NB4 (cell line): ENCODE measurements at regions not wholly inside any gene's neighbourhood (a gene's known extent, or its start where the extent isn't known, plus 50 kb on each side); places are given as distances from the start of the nearest gene placed in this dataset.
A peak's percentile ranks its signal among the peaks of the same experiment; 100 is the strongest.

Experiments
- DNase-seq: peaks from one replicate; pipeline ENCODE4 v3.0.0; 2010; ENCODE audit warnings: low read depth
- H3K4me3 ChIP-seq: one replicate; pipeline ENCODE4 v1.5.1; 2011; ENCODE audit warnings: mild to moderate bottlenecking, low read depth, low read length, moderate library complexity
- MYC ChIP-seq: IDR thresholded peaks from 2 replicates; pipeline ENCODE4 v1.6.1; 2011; ENCODE audit warnings: low read depth, low read length
- POLR2A ChIP-seq: IDR thresholded peaks from 2 replicates; pipeline ENCODE4 v1.6.1; 2011; ENCODE audit warnings: mild to moderate bottlenecking; ENCODE audit not compliant: insufficient read length; ENCODE audit errors: extremely low read depth
- TF ChIP-seq, protein P1 (sequence below): IDR thresholded peaks from 2 replicates; pipeline ENCODE4 v1.6.1; 2011; ENCODE audit warnings: low read depth, low read length
- TF ChIP-seq, protein P2 (sequence below): IDR thresholded peaks from one replicate; pipeline ENCODE4 v1.5.1; 2012; ENCODE audit warnings: low read depth, low read length

DNA sequence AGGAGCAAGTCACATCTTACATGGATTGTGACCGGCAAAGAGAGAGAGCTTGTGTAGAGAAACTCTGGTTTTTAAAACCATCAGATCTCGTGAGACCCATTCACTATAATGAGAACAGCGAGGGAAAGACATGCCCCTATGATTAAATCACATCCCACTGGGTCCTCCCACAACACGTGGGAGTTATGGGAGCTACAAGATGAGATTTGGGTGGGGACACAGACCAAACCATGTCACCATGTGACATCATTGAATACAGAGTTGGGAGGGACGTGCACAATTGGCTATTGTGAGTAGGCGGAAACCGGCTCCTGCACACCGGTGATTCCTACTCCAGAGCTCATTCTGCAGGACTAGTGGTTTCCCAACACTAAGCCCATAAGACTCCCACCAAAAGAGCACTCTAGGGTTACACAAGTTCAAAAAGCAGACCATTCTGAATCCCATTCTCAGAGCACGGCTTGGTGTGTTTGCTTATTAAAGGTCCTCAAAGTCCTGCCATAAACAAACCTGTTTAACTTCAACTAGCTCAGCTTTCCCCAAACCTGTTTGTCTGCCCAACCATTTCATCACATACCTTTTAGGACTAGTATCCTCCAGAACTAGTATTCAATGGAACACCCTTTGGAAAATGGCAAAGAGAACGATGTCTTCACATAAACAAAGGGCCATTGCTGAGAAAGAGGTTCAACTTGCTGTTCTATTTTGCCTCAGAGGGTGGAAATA, 167.6 kb downstream of the TLE3 start:
- TF ChIP-seq, protein P1, sequence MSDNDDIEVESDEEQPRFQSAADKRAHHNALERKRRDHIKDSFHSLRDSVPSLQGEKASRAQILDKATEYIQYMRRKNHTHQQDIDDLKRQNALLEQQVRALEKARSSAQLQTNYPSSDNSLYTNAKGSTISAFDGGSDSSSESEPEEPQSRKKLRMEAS: no peak
- TF ChIP-seq POLR2A (no peak), MYC (no peak)
- TF ChIP-seq, protein P2, sequence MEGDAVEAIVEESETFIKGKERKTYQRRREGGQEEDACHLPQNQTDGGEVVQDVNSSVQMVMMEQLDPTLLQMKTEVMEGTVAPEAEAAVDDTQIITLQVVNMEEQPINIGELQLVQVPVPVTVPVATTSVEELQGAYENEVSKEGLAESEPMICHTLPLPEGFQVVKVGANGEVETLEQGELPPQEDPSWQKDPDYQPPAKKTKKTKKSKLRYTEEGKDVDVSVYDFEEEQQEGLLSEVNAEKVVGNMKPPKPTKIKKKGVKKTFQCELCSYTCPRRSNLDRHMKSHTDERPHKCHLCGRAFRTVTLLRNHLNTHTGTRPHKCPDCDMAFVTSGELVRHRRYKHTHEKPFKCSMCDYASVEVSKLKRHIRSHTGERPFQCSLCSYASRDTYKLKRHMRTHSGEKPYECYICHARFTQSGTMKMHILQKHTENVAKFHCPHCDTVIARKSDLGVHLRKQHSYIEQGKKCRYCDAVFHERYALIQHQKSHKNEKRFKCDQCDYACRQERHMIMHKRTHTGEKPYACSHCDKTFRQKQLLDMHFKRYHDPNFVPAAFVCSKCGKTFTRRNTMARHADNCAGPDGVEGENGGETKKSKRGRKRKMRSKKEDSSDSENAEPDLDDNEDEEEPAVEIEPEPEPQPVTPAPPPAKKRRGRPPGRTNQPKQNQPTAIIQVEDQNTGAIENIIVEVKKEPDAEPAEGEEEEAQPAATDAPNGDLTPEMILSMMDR: no peak
- DNase-seq: no peak

DNA sequence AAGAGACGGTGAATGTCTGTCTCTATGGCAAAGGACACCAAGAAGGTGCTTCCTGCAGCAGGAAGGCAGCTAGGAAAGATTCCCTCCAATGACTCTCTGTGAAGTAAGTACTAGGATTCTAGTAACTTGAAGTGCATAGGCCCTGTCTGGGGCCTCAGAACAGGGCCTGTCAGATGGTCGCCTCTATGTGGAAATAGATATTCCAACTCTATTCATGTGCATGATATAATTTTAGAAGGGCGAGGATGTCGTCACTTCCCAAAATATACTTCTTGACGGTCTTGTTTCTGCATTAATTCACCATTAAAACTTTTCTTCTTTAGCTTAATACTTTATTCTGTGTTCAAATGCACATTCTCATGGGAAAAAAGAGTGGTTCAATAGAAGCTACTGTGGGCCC, 167.0 kb downstream of the TLE3 start:
- DNase-seq: no peak
- TF ChIP-seq, protein P2: no peak
- TF ChIP-seq POLR2A (no peak), MYC (no peak)
- TF ChIP-seq, protein P1: no peak
- H3K4me3 ChIP-seq: no peak overlapping the region

More for the DNA sequence above, 167.6 kb downstream of the TLE3 start:
- H3K4me3 ChIP-seq: no peak overlapping the region

DNA sequence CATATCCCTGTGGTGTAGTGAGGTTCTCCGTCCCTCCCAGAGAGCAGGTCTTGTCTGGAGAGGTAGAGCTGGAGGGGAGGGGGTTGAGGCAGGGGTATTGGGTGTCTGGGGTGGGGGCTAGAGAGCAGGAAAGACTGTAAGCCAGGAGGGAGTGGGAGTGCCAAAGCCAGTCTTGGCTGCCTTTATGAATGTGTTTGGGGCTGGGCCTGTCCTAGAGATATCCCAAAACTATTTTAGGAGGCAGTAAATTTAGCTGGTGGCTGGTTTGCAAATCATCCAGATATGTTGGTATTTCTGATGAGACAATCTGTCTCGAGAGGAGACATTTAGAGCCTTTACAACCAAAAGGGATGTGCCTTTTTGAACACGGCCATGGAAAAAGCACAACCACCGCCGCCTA, 166.6 kb downstream of the TLE3 start:
- DNase-seq: no peak

DNA sequence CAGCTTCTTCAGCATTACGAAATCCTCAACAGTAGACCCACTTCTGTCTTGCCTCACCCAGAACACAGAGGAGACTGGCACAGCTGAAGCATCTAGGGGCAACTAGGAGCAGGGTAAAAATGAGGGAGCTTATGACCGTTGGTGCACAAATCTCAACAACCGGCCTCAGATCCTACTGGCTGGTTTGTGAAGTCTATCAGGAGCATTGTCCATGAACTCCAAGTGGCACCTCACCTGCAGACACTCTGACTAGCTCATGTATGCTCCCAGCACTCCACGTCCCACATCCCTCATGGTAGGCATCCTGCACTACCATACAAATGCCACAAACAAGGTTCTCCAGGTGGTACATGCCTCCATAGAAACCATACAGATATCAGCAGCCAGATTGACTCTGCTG, 163.1 kb downstream of the TLE3 start:
- no peak for TF ChIP-seq POLR2A
- no peak for TF ChIP-seq MYC
- TF ChIP-seq, protein P2: no peak
- TF ChIP-seq, protein P1: no peak
- no peak overlapping the region for H3K4me3 ChIP-seq
- peak; percentile 21 for DNase-seq

More for the DNA sequence above, 166.6 kb downstream of the TLE3 start:
- TF ChIP-seq POLR2A (no peak), MYC (no peak)
- TF ChIP-seq, protein P2: no peak
- TF ChIP-seq, protein P1: no peak
- H3K4me3 ChIP-seq: no peak overlapping the region

DNA sequence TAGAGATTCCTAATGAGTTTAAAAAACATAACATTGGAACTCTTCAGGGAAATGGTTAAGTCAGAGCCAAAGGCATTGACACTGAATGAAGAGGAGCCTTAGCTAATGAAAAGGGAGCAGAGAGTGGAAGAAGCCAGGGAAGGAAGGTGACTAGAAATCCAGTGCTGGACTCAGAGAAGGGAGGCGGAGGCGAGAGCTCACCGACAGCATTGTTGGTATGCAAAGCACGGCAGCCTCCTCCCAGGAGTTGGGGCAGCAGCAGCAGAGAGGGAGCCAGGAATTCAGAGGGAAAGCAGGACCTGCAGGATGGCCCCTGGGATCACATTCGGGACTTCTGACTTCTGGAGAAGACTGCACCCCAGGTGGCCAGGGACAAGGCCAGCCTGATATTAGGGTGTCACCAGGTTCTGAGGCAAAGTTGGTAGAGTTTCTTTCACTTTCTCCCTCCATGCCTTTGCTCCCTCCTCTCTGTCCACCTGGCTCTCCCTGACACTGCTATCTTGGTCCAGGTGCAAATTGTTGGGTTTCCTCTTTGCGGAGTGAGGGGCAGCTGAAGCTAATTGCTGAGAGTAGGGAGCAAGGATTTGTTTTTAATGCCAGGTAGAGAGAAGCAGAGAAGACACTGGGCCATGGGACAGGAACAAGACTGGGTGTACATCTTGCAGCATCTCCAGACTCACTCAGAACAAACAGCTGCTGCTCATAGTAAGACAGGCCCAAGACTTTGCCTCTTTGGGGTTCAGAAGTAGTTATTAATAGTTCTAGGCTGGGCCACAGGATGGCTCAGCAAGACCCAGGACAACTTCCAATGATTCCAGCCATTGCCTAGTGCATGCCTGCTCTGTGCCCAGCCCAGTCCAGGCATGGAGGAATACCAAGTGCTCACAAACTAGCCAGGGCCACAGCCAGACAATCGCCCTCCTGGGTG, 157.9 kb downstream of the TLE3 start:
- no peak overlapping the region for H3K4me3 ChIP-seq
- DNase-seq: no peak
- TF ChIP-seq MYC: no peak
- no peak for TF ChIP-seq POLR2A
- TF ChIP-seq, protein P1: no peak
- TF ChIP-seq, protein P2: no peak
